Fibroblast of peridontal ligament (primary cell): ENCODE measurements at regions not wholly inside any gene's neighbourhood (a gene's known extent, or its start where the extent isn't known, plus 50 kb on each side); places are given as distances from the start of the nearest gene placed in this dataset.

ENCODE experiments used
- DNase-seq: peaks from one replicate; pipeline ENCODE4 v3.0.0-alpha.2; 2010; ENCODE audit errors: extremely low read depth

DNA sequence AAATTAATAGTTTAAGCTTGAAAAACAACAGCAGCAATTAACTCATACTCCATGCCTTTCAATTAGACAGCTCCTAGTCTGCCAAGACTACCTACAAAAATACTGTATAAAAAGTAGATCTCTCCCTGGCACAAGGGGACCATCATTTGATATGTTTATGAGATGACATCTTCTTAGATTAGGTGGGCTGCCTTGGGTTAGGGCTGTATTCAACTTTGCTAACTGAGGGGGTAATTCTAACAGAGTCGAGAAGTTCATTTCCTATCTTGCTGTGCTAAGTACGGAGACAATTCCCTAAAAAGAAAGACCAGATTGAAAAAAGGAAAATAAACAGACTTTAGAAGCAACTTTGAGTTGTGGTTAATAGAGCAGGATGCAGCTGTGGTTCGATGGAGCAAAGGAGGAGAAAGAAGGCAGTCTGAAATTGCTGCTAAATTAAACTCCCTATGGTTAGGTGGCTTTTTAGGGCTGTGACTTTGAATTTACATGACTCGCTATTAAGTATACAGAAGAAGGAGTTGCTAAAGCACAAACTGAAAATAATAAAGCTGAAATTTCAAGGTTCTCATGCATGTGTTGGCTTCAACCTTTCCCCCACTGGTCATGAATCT, 75.4 kb downstream of the CDC7 start:
- no peak for DNase-seq

DNA sequence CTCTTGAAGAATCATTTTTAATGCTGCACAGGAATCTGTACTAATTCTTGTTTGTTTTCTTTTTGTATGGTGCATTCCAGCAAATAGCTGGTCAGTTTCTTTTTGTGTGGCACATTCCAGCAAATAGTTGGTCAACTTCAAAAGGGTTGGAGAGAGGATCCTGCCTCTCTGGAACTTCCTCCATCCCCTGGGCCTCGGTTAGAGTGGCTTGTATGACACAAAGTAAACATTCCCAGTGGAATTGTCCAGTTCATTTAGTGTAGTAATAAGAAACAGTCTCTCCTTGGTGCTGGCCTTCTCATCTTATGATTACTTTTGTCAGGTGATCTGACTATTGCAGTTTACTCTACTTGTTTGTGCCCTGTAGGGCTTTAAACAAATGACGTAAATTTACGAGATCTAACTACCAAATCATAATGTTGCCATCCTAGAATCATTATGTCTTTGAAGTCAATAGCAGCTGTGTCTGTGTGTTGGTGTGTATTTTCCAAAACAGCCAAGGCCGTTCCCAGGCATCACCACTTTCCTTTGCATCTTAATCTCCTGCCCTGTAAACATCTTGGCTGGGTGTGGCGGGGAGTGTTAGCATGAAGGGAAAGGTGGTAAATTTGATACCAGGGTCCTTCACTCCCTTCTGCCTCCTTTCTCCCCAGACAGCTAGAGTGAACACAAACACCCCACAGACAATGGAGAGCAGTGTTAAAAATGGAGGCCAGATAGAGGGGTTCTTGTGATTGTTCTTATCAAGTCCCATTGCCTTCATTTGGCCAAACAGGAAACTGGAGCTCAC, 77.9 kb downstream of the CDC7 start:
- peak; percentile 30 for DNase-seq

DNA sequence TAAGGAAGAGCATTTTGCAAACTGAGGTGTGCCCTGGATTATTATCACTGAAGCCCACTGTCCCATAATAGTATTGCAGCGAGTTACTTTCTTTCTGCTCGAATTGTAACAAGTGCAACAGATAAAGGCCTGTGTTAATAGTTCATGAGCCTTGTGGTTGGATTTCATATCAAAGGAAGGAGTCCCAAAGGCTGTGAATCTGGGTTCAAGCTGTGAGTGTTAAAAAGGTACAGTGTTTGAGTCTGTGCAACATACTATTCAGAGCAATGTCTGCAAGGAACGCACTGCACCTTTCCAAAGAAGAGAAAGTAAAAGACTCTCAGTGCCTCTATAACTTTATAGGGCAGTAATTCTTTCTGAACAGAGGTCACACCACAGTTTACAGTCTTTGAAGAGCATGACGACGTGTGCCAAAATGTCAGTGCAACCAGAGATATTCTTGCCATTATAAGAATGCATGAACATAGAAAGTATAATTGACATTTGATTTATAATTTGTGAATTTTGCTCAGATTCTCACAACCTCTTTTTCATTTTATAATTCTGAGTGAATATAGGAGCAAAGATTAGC, 79.1 kb downstream of the CDC7 start:
- peak; percentile 60 for DNase-seq

DNA sequence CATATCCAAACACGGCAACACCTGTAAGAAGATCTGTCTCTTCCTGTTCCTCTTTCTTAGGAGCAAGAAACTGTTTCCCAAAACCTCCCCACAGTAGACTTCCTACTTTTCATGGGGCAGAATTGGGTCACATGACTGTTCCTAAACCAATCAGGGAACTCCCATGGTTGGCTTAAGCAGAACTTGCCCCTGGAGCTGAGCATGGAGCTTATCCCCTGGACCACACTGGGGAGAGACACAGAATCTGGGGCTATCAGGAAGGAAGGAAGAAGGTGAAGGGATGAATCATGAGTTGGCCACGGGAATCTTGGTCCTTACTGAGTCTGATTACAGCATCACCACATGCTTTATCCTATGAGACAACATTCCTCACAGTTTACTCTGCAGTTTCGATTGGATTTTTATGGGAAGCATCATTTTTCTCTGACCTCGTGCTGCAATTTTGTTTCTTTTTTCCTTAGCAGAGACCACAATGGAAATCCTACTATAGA, 81.8 kb downstream of the CDC7 start:
- DNase-seq, result peak; percentile 99

DNA sequence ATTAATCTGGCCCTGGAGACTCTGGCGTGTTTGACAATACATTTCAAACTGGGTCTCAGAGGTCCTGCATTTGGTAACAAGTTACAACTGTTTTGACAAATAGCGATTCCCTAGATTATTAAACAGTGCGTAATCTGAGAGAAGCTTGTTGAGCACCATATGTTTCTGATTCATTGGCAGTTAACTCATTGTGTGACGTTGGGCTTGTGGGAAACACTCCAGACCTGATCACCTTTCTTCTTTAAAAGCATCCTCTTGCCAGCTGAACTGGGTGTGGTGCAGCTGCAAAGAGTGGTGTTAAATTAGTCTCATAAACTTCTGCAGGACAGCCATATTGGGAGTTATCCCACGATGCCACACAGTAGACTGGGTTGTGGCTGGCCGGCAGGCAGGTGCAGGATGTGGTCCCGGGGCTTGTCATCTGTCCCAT, 82.7 kb downstream of the CDC7 start:
- peak; percentile 98 for DNase-seq

DNA sequence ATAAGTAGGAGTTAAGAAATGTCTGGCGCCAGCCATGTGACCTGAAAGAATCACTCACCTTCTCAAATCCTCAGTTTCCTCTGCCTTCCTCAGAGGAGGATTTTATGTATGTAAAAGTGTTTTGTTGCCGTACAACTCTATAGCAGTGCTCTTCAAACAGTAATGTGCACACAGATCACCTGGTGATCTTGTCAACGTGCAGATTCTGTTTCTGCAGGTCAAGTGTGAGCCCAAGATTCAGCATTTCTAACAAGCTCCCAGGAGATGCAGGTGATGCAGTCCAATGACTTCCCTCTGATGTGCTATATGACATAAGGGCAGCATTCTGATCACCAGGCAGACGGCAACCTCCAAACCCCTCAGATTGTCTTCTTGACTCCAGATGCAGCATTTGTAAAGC, 83.7 kb downstream of the CDC7 start:
- DNase-seq, result no peak

DNA sequence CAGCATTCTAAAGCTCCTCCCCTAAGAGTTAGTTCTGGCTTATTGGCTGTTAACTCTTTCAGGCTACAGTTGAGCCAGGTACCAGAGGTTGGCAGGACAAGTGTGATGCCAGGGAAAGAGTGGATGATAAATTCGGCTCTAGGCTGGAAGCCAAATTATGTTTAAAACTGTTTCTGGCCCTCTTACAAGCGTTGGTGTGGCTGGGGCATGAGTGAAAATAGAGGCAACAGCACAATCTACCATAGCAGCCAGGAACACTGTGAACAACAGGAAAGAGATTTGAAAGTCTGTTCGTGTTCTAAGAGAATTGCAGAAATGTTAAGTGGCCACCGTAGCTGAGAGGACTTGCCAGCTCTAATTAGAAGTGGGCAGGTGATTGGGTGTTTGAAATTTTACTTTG, 84.2 kb downstream of the CDC7 start:
- no peak for DNase-seq

DNA sequence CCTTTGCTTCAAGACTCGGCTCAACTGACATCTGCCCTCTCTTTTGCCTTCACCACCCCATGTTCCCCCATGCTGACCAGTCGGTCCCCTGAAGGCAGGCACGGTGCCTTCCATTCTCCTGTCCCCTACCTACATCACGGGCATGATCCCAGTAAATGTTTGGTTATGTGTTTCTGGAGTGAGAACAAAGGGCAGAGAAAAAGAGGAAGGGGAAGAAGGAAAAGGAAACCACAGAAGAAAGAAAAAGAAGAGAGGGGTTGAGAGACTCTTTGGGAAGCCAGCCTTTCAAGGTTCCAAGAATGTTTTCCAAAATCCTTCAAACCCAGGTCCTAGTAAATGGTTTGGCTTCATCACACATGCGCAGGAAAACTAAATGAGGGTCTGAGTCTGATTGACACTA, 84.9 kb downstream of the CDC7 start:
- DNase-seq, result no peak

DNA sequence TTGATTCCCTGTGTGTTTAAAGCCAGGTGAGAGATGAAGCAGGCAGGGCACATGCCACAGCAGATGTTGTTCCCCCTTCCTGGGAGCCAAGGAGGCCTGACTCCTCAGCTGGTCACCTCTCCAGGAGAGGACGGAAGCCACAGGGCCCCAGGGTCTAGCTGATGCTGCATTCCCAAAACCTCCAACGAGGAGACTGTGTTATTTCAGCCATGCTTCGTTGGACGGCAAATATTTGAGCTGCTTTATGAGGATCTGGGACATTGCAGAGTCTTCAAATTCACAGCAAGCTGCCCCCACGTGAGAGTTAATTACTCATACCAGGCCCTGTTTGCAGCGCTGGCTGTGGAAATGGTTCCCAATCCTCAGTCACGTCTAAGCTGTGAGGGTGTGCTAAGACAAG, 85.3 kb downstream of the CDC7 start:
- no peak for DNase-seq

DNA sequence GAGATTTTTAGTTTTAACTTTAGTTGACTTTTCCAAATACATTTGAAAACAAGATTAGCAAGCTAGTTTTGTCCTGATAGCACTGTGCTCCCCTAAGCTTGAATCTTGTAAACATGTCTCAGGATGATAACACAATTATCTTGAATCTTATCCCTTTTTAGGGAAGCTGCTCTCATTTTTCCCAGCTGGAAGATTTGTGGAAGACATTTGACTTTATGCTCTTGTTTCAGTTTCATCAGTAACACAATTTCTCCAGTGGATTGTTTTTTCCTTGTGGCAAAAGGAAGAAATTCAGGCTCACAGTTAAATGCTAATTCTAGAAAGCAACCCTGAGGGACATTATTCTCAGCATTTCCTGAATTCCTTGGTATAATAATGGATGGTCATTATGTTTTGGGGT, 88.8 kb downstream of the CDC7 start:
- DNase-seq, result peak; percentile 61

DNA sequence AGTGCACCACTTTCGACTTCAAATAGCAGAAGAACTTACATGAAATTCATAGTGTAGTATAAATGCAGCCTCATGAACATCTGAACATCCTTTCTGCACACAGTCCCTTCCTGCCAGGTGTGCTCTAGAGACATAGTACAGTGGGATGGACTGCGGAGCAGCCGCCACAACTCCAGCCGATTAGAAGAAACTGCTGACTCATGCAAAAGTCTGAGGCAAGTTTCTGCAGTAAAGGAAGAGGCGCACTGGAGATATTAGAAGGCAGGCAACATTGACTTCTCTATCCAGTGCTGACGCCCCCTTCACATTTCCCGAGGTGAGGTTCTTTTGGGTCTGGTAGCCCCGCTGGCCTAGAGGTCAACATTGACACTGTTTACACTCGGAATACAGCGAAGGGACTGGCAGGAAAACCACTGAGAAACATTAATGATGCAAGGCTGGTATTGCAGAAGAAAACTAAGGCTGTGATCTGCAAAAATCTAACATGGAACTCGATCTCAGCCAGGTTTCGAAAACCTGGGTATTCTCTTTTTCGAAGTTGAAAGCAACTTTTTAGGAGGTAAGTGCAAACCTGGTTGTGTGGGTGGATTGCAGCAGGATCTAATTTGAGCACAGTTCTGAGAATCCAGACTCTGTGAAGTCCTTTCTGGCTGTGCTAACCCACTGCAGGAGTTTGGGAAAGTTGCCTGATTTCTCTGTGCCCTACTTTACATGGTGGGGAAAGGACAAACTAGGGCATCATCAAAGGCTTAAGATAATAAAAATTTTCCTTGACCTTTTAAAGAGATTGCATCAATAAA, 90.7 kb downstream of the CDC7 start:
- DNase-seq, result no peak

DNA sequence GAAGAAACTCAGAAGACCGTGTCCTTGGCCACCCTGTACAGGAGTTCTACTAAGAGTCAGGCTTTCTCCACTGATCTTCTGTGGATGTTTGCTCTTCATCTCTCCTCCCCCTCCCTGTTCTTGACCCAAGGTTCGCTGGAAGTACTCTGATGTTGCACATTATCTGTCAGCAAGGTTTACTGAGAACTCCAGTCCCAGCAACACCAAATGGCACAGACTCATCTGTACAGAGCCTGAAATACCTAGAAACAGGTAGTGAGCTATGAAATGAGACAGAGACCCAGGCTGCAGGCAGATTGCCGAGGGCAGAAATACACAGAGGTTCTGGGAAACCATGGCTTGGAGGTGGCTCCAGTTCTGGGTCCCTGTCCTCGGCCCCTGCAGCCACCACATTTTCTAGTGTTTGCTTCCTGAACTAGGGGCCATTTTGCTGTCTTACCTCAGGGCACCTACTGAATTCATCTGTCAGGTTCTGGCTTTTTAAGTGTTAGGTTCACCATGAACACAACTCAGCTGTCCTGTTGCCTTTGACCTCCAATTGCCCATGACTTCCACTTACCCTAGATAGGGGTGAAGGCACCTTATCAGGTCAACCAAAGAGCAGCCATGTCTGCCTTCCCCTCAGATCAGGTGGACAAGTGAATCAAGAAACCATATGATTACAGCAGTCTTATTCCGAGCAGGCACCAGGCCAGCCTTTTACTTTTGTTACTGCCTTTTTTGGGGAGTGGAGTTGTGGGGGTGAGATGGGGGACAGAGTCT, 92.2 kb downstream of the CDC7 start:
- no peak for DNase-seq

DNA sequence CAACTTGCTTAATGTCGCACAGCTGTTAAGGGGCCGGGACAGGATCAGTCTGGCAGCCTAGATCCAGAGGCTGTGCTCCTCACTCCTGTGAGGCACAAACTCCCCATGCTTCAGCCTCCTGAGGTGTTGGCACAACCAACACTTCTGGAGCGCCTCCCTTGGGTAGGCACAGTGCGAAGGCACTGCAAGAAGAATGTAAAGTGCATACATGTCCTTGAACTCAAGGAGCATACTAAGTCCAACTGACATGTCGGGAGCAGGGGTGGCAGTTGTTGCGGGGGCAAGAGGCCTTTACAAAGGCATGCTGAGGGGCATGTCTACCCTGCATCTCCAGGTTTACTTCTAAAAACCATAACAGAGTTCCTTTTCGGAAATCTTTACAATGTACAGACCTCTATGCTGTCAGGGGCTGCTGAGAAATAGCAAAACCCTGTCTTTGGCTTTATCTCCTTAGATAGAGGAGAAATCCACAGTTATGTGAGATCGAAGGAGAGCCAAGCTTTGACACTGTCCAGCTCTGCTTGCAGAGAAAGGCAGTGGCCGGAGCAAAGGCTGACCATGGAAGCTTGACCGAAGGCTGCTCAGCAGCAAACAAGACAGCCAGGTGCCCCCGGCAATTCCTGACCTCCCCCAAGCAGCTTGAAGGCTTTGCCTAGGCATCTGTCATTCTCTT, 93.9 kb downstream of the CDC7 start:
- DNase-seq, result no peak

DNA sequence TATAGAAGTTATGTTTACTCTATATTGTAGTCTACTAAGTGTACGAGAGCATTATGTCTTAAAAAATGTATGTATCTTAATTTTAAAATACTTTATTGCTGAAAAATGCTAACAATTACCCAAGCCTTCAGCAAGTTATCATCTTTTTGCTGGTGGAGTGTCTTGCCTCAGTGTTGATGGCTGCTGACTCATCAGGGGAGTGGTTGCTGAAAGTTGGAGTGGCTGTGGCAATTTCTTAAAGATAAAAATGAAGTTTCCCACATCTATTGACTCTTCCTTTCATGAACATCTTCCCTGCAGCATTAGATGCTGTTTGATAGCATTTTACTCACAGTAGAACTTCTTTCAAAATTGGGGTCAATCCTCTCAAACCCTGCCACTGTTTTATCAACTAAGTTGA, 95.8 kb downstream of the CDC7 start:
- peak; percentile 61 for DNase-seq

DNA sequence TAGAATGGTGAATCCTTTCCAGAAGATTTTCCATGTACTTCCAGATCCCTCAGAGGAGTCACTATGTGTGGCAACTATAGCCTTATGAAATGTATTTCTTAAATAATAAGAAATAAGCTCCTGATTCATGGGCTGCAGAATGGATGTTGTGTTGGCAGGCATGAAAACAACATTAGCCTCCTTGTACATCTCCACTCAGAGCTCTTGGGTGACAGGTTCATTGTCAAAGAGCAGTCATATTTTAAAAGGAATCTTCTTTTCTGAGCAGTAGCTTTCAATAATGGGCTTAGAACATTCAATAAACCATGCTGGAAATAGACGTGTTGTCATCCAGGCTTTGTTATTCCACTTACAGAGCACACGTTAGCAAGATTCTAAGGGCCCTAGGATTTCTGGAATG, 96.6 kb downstream of the CDC7 start:
- DNase-seq, result no peak

DNA sequence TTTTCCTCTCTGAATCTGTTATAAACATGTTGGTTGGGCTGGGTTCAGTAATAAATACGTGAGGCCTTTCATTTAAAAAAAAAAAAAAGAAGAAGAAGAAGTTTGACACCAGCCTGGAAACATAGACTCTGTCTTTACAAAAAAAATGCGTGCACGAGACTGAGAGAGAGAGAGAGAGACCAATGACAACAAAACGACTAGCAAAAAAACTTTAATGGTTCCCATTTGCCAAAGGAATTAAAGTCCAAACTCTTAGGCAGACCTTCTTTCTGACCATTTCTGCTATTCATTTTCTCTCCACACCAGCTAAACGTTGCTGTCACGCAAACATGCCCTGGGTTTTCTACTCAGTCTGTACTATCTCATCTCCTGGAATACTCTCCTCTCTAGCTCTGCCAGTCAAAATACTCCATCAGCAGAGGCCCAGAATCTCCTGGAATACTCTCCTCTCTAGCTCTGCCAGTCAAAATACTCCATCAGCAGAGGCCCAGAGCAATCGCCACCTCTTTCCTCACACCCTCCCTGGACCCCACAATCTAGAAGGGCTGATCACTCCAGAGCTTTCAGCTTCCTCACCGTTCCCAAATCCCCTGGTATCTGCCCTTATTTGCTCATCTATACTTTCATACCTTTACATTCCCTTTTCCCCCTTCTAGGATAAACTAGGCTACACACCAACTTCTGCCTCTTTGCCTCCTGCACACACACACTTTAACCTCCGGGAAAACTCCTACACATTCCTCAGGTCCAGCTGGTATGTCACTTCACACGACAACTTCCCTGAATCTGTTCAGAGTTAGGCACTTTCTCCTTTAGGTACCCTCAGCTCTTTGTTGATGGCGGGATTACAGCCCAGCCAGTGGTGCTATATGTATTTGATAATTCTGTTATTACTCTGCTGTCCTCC, 100.0 kb downstream of the CDC7 start:
- no peak for DNase-seq

DNA sequence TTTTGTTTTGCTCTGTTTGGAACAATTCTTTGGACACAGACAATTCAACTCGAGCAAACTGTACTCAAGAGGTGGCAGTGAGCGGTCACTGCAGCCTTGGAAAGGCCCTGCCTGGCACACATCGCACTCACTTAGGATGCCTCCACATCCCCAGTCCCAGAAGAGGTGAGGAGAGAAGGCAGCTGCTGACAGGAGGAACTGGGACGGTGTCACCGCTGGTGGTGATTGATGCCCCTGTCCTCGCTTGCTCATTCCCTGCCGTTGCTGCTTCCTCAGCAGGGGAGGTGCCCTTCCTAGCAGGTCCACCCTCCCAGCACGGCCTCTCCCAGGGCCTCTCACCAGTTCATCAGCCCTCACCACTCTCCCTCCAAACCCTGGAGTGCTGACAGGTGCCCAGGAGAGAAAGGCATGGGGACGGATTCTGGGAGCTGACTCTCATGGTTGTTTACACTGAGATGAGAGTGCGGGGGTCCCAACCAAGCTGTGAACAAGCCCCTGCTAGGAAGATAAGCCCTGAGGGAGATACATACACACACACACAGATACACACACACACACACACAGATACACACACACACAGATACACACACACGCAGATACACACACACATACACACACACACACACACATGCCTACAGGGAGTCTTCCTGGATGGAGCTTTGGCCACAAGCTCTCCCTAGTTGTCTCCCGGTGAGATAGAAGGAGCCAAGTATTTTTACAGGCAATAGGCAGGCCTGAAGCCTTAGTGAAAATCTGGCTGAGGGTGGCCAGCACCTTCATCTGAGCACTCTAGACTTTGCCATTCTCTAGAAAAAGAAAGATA, 101.1 kb downstream of the CDC7 start:
- DNase-seq, result no peak

DNA sequence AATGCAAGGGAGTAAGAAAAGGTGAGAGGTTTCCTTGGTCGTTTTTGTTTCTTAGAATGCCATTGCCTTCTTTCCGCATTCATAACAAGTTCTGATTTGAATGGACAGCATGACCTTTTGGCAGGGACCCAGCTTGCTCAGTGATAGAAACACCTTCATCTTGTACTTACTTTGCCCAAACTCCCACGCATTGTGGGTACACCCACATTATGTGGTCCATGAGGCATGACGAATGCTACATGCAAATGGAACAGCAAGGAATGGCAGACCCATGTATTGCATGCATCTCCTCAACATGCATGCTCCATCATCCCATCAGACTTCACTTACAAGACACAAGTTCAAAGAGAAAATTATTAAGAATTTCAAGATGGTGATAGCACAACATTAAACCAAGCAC, 102.8 kb downstream of the CDC7 start:
- no peak for DNase-seq

DNA sequence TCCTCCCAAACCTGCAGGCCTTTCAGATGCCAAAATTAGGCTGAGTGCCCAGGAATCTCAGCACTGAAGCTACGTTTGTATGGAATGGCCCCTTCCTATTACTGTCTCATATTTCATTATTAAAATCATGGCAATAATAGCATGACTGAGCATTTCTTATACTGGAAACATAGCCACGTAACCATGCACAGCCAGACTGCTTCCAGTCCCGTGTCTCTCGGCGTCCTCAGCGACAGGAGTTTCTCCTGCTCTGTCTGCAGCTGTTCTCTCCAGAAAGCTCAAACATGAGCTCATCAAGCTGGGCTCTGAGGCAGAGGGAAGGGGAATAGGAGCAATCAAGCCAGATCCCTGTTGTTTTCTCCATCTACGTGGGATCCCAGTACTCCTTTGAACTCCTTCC, 104.0 kb downstream of the CDC7 start:
- DNase-seq, result no peak
